Right atrium auricular region (tissue), 2 donors: ENCODE measurements at regions not wholly inside any gene's neighbourhood (a gene's known extent, or its start where the extent isn't known, plus 50 kb on each side); places are given as distances from the start of the nearest gene placed in this dataset.

ENCODE experiments used
- DNase-seq: peaks from one replicate; pipeline ENCODE4 v3.0.0-alpha.2; 2019; ENCODE audit warnings: low spot score
- H3K27ac ChIP-seq, 2 donors: fragments of 200-600 bp; sonication (generic); 1 replicate in 1 of 2; 2 replicates in 1 of 2; pipeline ENCODE4 v1.5.1; 2016 to 2019
- H3K27me3 ChIP-seq, 2 donors: fragments of 200-600 bp; sonication (generic); one replicate each; pipeline versions ENCODE4 v1.5.1 to v1.6.0; 2017 to 2019
- H3K36me3 ChIP-seq: fragments of 200-600 bp; sonication (generic); one replicate; pipeline ENCODE4 v1.5.1; 2016
- H3K4me1 ChIP-seq, 2 donors: fragments of 200-600 bp; sonication (generic); one replicate each; pipeline versions ENCODE4 v1.5.1 to v1.6.0; 2017 to 2019
- H3K4me3 ChIP-seq, 2 donors: fragments of 200-600 bp; sonication (generic); 1 replicate in 1 of 2; 2 replicates in 1 of 2; pipeline ENCODE4 v1.5.1; 2017 to 2019; ENCODE audit warnings: mild to moderate bottlenecking in 1 of 2, moderate library complexity in 1 of 2
- H3K9me3 ChIP-seq, 2 donors: fragments of 200-600 bp; sonication (generic); one replicate each; pipeline ENCODE4 v1.5.1; 2019
- CTCF ChIP-seq, 2 donors: fragments of 200-600 bp; sonication (generic); IDR thresholded peaks; one replicate each; pipeline ENCODE4 v1.5.1; 2019; ENCODE audit warnings: antibody characterized with exemption in 2 of 2

- H3K4me1 ChIP-seq, result no peaks in the 10 kb centered on the region
- no peak overlapping the region for H3K27ac ChIP-seq
- DNase-seq, result no peak
- H3K9me3 ChIP-seq, result no peaks in the 10 kb centered on the region
- no peak for TF ChIP-seq CTCF (IDR thresholded peaks at IDR 0.05)
- no peaks in the 10 kb centered on the region for H3K36me3 ChIP-seq
- no peaks in the 10 kb centered on the region for H3K27me3 ChIP-seq
- no peak overlapping the region for H3K4me3 ChIP-seq
Measured at GRCh38 chrX:25597551-25597950, 540.6 kb upstream of the MAGEB18 start.

GRCh38 chrX:25599061-25599460 is 539.1 kb upstream of the MAGEB18 start:
- Histone ChIP-seq H3K4me1 (no peaks in the 10 kb centered on the region), H3K9me3 (peaks cover 0 to 2% of the 10 kb centered on the region in 2 donors), H3K27me3 (no peaks in the 10 kb centered on the region), H3K4me3 (no peak overlapping the region), H3K27ac (no peak overlapping the region), H3K36me3 (no peaks in the 10 kb centered on the region)
- no peak for TF ChIP-seq CTCF (IDR thresholded peaks at IDR 0.05)
- no peak for DNase-seq

- H3K36me3 ChIP-seq, result no peaks in the 10 kb centered on the region
- no peak for TF ChIP-seq CTCF (IDR thresholded peaks at IDR 0.05)
- H3K27ac ChIP-seq, result no peak overlapping the region
- H3K27me3 ChIP-seq, result no peaks in the 10 kb centered on the region
- no peak for DNase-seq
- H3K4me3 ChIP-seq, result no peak overlapping the region
- no peaks in the 10 kb centered on the region for H3K4me1 ChIP-seq
- H3K9me3 ChIP-seq, result peaks cover 0 to 19% of the 10 kb centered on the region in 2 donors
Measured at GRCh38 chrX:25600776-25601175, 537.4 kb upstream of the MAGEB18 start.

- Histone ChIP-seq H3K4me3 (no peak overlapping the region), H3K4me1 (no peaks in the 10 kb centered on the region), H3K9me3 (peaks cover 0 to 19% of the 10 kb centered on the region in 2 donors), H3K36me3 (no peaks in the 10 kb centered on the region), H3K27me3 (no peaks in the 10 kb centered on the region), H3K27ac (no peak overlapping the region)
- no peak for TF ChIP-seq CTCF (IDR thresholded peaks at IDR 0.05)
- DNase-seq, result no peak
Measured at GRCh38 chrX:25601323-25601722, 536.8 kb upstream of the MAGEB18 start.

- TF ChIP-seq CTCF (IDR thresholded peaks at IDR 0.05), result no peak
Measured at GRCh38 chrX:25618248-25618647, 519.9 kb upstream of the MAGEB18 start.

GRCh38 chrX:25640276-25640675 is 497.9 kb upstream of the MAGEB18 start:
- no peak overlapping the region for H3K27ac ChIP-seq
- H3K36me3 ChIP-seq, result no peaks in the 10 kb centered on the region
- no peak overlapping the region for H3K4me3 ChIP-seq
- H3K4me1 ChIP-seq, result no peaks in the 10 kb centered on the region
- no peak for DNase-seq
- H3K27me3 ChIP-seq, result no peaks in the 10 kb centered on the region
- H3K9me3 ChIP-seq, result no peaks in the 10 kb centered on the region
- no peak for TF ChIP-seq CTCF (IDR thresholded peaks at IDR 0.05)

More at GRCh38 chrX:25618248-25618647, 519.9 kb upstream of the MAGEB18 start:
- Histone ChIP-seq H3K36me3 (no peaks in the 10 kb centered on the region), H3K27ac (no peak overlapping the region), H3K27me3 (no peaks in the 10 kb centered on the region), H3K4me1 (no peaks in the 10 kb centered on the region), H3K9me3 (no peaks in the 10 kb centered on the region), H3K4me3 (no peak overlapping the region)
- no peak for DNase-seq
